GM19328 (cell line): ENCODE measurements at regions not wholly inside any gene's neighbourhood (a gene's known extent, or its start where the extent isn't known, plus 50 kb on each side); places are given as distances from the start of the nearest gene placed in this dataset.
"Not testable (repeated sequence)": the region's sequence is repeated elsewhere in the genome, so short reads cannot be mapped to it uniquely, and the experiment has no call there.

Source experiments
- ATAC-seq: cut with Tn5 transposase; IDR thresholded peaks from one replicate; pipeline ENCODE4 v1.9.1; 2021; ENCODE audit warnings: mild to moderate bottlenecking, moderate library complexity; ENCODE audit not compliant: unreplicated experiment

DNA sequence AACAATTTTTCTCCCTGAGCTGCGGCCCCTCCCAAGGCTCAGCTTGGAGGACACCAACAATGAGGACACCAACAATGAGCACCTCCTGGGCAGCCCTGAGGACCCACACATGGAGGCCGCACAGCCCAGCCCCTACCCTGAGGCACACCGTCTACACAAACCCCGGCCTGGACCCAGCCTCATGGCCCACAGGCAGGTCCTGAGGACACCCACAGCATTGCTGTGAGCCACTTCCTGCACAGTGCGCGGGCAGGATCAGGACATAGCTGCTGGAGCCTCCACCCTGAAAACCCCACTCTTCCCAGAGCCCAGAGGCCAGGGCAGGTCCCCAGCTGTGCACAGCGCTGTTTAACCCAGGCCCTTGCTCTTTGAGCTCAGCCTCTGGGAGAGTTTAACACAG lies 194.3 kb downstream of the RTP5 start:
- ATAC-seq: no peak

GRCh38 chr2:242064364-242065250 lies 195.1 kb downstream of the RTP5 start:
- ATAC-seq: no peak

DNA sequence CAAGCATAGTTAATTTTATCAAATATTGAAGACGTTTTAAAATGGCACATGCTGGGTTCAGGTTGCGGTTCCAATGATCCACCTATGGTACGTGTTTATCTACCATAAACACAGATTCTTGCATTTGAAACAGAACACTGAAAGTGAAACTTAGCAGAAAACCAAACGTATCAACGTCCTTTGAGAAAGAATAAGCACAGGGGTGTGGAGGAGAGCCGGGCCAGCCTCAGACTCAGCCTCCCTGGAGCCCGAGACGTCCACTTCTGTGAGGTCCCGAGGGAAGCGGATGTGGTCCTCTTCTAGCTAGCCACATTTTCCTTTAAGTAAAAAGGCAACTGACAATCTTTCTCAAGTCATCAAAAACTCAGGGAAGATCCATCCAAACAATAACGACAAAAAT lies 195.9 kb downstream of the RTP5 start:
- no peak for ATAC-seq

- no peak for ATAC-seq
Measured at GRCh38 chr2:242069018-242069417, 199.5 kb downstream of the RTP5 start.

GRCh38 chr2:242069938-242070395 lies 200.4 kb downstream of the RTP5 start:
- not testable (repeated sequence) for ATAC-seq

GRCh38 chr2:242070726-242071125 lies 201.2 kb downstream of the RTP5 start:
- not testable (repeated sequence) for ATAC-seq

DNA sequence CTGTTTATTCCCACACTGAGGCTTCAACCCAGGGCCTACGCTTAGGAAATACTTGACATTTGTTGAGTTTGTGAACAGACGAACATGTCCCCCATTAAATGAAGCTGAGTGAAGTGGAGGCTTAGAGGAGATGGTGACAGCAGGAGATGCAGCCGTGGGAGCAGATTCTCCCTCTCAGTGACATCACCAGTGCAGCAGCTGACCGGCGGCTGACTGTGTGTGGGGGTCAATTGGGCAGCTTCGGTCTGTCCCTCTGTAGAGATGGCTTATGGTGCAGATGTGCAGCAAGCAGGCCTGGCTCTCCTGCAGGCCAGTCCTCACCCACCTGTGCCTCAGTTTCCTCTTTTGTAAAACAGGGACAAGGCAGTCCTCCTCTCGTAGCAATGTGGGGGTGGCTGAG lies 201.8 kb downstream of the RTP5 start:
- not testable (repeated sequence) for ATAC-seq

GRCh38 chr2:242071936-242072335 lies 202.4 kb downstream of the RTP5 start:
- not testable (repeated sequence) for ATAC-seq

GRCh38 chr2:242075168-242075567 lies 205.6 kb downstream of the RTP5 start:
- no peak for ATAC-seq

- no peak for ATAC-seq
Measured at GRCh38 chr2:242075696-242076095, 206.2 kb downstream of the RTP5 start.

- ATAC-seq: not testable (repeated sequence)
Measured at GRCh38 chr2:242076184-242076583, 206.7 kb downstream of the RTP5 start.

DNA sequence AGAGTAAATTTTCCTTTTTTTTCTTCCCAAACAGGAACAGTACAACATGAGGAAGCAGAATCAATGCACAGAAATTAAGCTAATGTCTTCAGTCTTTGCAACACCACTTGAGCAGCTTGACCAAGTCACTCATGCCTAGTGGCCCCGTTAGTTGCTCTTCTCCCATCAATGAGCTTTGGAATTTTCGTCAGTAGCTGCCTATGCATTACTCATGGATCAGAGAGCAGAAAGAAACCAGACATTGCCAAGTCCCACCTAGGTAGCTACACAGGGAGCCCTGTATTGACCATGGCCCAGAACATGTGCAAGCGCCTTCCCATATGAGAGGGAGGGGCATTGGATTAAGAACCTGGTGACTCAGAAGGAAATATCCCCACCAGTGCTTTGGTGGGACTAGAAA lies 208.9 kb downstream of the RTP5 start:
- not testable (repeated sequence) for ATAC-seq

GRCh38 chr2:242079792-242080191 lies 210.3 kb downstream of the RTP5 start:
- ATAC-seq: not testable (repeated sequence)

- ATAC-seq: not testable (repeated sequence)
Measured at GRCh38 chr2:242080575-242081214, 211.2 kb downstream of the RTP5 start.

GRCh38 chr2:242084034-242084433 lies 214.5 kb downstream of the RTP5 start:
- not testable (repeated sequence) for ATAC-seq

- not testable (repeated sequence) for ATAC-seq
Measured at GRCh38 chr2:242085024-242085674, 215.6 kb downstream of the RTP5 start.

- no peak for ATAC-seq
Measured at GRCh38 chr2:242085941-242086621, 216.6 kb downstream of the RTP5 start.

- peak; percentile 20 for ATAC-seq
Measured at GRCh38 chr2:242088044-242088443, 218.5 kb downstream of the RTP5 start.

DNA sequence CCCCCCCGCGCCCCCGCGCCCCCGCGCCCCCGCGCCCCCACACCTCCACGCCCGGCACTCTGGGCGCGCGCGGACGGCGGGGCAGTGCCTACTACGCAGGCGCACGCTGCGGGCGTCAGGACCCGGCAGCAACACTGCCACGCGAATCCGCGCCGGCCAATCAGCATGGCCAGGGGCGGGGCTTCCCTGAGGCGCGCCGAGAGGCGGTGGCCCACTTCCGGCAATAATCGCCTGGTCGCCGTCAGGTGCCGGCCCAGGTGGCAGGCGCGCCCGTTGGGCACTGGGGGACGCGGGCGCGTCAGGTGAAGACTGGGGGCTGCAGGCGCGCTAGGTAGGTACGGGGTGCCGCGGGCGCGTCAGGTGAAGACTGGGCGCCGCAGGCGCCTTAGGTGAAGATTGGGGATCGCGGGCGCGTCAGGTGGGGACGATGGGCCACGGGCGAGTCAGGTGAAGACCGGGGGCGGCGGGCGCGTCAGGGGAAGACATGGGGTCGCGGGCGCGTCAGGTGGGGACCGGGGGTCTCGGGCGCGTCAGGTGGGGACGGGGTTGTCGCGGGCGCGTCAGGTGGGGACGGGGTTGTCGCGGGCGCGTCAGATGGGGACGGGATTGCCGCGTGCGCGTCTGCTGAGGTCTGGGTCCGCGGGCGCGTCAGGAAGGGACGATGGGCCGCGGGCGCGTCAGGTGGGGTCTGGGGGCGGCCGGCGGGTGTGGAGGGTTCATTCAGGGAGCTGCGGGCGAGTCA lies 219.1 kb downstream of the RTP5 start:
- peak; percentile 85 for ATAC-seq

DNA sequence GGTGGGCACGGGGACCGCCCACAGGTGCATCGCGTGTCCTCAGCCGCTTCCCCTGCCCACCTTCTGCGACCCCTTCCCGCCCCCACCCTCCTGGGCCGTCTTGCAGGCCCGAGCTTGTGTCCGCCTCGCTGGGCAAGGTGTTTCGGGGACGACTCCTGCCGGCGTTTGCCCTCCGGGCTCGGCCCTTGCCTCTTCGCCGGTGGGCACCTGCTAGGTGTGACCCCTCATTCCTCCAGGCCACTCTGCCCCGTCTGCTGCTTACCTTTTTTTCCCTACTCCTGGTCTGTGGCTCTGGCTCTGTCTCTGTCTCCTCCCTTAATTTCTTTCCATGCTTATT lies 219.7 kb downstream of the RTP5 start:
- not testable (repeated sequence) for ATAC-seq
